Fibroblast of villous mesenchyme (primary cell): ENCODE measurements at regions not wholly inside any gene's neighbourhood (a gene's known extent, or its start where the extent isn't known, plus 50 kb on each side); places are given as distances from the start of the nearest gene placed in this dataset.

Experiments
- DNase-seq: peaks from one replicate; pipeline ENCODE4 v3.0.0-alpha.2; 2010; ENCODE audit warnings: low read depth
- H3K4me3 ChIP-seq: 2 replicates; pipeline ENCODE4 v1.5.1; 2011; ENCODE audit warnings: low read depth, mild to moderate bottlenecking, low read length
- TF ChIP-seq, protein P1 (sequence below): IDR thresholded peaks from 2 replicates; pipeline ENCODE4 v1.5.1; 2012; ENCODE audit warnings: low read depth, mild to moderate bottlenecking, low read length; ENCODE audit not compliant: insufficient read depth

DNA sequence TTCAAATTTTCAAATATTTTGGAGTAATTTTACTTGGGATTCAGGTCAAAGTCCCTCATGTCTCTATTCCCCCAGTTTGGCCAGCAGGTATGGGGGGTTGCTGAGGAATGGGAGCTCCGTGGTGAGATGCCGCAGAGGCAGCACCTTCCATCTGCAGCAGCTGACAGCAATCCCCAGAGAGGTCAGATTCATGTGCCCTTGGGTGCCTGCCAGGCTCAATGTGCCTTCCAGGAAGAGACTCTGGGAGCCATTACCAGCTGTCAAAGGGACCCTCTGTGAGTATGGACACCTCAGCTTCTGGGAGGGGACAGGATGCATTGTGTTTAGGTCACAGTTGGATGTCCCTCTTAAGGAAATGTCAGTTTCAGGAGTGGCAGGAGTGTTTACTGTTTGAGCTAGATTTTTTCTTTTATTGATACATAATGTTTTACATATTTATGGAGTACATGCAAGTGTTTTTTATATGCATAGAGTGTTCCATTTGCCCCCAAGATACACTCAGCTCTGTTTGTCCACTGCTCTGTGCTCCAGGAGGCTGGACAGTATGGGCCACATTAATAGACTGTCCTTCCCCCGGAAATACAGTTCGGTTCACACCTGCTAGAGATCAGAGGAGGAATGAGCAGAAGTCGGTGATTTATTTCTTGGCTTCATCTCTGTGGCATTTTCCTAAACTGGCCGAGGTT is 75.3 kb upstream of the GRB10 start:
- TF ChIP-seq, protein P1, sequence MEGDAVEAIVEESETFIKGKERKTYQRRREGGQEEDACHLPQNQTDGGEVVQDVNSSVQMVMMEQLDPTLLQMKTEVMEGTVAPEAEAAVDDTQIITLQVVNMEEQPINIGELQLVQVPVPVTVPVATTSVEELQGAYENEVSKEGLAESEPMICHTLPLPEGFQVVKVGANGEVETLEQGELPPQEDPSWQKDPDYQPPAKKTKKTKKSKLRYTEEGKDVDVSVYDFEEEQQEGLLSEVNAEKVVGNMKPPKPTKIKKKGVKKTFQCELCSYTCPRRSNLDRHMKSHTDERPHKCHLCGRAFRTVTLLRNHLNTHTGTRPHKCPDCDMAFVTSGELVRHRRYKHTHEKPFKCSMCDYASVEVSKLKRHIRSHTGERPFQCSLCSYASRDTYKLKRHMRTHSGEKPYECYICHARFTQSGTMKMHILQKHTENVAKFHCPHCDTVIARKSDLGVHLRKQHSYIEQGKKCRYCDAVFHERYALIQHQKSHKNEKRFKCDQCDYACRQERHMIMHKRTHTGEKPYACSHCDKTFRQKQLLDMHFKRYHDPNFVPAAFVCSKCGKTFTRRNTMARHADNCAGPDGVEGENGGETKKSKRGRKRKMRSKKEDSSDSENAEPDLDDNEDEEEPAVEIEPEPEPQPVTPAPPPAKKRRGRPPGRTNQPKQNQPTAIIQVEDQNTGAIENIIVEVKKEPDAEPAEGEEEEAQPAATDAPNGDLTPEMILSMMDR: no peak
- DNase-seq: no peak
- no peak overlapping the region for H3K4me3 ChIP-seq

DNA sequence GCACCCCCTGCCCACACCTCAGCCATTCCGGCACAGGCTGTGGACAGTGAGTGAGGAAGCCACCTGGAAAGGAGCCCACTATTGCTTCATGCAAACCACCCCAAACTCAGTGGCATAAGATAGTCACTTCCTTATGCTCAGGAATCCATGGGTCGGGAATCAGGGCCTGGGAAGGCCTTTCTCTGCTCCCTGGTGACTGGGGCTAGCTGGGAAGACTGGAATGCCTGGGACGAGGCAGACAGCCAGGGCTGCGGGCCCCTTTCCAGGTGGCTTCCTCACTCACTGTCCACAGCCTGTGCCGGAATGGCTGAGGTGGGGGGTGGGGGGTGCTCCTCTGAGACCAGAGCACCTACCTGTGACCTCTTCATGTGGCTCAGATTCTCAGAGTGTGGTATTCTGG is 74.1 kb upstream of the GRB10 start:
- TF ChIP-seq, protein P1: no peak
- H3K4me3 ChIP-seq: no peak overlapping the region
- DNase-seq: no peak

DNA sequence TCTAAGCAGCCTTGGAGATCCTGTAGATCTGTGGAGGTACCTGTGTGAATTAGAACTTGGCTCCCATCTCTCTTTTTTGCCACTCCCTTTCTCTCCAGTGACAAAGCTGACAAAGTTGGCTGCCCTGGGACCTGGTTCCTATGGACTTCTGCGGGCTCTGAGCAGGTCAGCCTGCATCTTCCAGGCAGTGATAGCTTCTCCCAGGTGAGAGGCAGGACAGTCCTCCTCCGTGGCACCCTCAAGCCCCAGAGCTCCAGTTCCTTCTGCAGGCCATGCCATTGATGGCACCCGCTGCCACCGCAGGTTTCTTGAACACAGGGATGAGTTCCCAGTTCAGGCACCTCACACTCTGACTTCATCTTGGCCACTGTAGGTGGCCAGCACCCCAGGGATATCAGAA is 73.5 kb upstream of the GRB10 start:
- TF ChIP-seq, protein P1: no peak
- no peak for DNase-seq
- no peak overlapping the region for H3K4me3 ChIP-seq

DNA sequence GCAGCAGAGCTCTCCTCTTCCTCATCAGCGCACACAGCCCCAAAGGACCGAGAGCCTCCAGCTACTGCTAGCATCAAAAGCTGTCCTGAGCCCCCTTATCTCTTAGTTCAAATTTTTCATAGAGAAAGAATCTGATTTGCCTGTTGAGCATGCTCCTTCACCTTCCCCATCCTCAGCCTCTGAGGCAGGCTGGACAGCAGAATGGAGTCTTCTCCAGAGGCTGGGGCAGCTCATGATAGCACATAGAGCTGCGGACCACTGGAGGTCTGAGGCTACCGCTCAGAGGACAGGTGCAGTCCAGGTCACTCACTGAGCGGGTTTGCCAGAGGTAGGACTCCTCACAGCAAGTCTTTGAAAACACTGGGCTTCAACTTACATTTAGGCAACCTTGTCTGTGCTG is 72.8 kb upstream of the GRB10 start:
- TF ChIP-seq, protein P1: no peak
- DNase-seq: no peak
- no peak overlapping the region for H3K4me3 ChIP-seq

DNA sequence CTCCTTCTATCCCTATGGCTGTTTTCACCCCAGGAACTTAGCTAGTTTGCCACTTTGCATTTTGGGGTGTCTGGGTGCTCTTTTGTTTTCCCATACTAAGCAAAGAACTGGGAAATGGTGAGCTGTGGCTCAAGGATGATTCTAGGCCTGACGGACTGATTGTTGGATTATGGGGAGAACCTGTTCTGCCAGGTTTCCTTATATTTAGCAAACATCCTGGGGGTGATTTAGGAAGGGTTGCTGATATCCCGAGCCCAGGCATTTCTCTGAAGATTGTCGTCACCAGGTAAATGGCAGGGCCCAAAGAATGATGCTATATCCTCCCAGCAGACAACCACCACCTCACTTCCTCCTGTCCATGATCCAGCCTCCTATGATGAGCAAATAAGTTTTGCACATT is 72.1 kb upstream of the GRB10 start:
- TF ChIP-seq, protein P1: no peak
- H3K4me3 ChIP-seq: no peak overlapping the region
- no peak for DNase-seq

DNA sequence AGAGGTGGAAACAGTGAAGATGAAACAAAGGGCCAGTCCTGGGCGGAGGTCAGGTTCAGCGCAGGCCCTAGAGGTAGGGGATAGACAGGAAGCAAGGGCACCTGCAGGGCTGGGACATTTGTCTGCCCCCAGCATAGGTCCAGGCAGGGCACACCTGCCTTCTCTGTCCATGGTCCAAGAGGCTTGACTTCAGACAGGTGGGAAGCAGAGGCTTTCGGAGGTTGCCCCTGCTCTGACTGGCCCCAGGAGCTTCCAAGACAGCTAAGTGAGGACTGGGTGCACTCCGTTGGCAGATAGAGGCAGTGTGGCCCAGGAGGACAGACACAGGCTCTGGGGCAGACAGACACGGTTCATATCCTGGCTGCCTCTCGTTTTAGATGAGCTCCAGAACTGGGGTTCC is 71.6 kb upstream of the GRB10 start:
- TF ChIP-seq, protein P1: no peak
- DNase-seq: no peak
- no peak overlapping the region for H3K4me3 ChIP-seq

DNA sequence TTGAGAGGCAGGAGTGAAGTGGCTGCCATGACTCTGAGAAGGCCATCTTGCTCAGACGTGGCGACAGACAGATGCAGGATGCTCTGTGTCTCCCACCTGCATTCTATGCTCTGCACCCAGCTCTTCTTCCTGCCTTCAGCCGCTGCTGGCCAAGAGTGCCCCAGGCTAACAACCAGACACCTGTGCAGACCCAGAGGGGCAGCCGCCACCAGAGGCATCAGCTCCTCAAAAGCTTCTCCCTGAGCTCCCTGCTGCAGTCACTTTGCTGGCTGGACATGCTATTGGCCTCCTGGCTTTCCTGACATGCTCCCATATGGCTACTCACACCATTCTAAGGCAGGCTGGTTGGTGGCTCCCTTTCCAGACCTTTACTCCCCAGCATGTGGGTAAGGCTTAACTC is 70.6 kb upstream of the GRB10 start:
- DNase-seq: no peak
- H3K4me3 ChIP-seq: no peak overlapping the region
- TF ChIP-seq, protein P1: no peak
